ENCODE measurements at regions not wholly inside any gene's neighbourhood (a gene's known extent, or its start where the extent isn't known, plus 50 kb on each side); places are given as distances from the start of the nearest gene placed in this dataset.
"Not testable (repeated sequence)": the region's sequence is repeated elsewhere in the genome, so short reads cannot be mapped to it uniquely, and the experiment has no call there.

DNA sequence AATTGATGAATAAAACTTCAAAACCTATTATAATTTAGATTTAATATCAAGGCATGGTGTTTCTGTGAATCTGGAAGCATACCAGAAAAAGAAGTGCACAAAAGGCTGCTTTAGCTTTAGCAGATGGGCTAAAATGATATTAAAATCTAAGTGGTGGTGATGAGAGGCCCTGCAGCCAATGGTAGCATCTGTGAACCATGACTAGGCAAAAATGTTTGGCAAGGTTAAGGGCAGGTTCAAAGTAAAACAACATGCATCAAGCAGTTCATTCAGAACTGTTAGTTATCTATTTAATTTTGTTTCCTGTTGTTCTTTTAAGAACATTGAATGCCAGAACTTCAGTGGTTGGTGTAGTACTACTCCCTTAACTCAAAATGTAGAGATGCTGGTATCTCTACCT is 1736.9 kb upstream of the CELF4 start:
- no peak for DNase-seq

GRCh38 chr18:39299152-39299551 is 1733.6 kb upstream of the CELF4 start:
- no peak for DNase-seq

- DNase-seq, result no peak
Measured at GRCh38 chr18:39297225-39297624, 1731.6 kb upstream of the CELF4 start.

DNA sequence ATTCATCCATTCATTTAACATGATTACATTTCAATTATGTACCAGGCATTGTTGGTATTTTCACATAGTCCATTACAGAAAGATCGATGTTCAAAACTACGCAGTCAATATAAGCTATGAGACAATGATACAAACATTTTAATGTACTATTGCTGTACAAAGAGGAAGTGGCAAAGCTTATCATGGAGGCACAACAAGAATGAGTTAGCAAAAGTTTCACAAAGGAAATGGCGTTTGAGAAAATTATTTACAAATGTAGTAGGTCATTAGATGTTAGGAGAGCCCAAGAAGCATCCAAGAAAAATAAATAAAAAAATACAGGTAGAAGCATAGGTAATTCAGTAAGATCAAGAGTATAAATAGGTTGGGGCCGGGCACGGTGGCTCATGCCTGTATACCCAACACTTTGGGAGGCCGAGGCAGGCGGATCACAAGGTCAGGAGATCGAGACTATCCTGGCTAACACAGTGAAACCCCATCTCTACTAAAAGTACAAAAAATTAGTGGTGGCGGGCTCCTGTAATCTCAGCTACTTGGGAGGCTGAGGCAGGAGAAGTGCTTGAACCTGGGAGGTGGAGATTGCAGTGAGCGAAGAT is 1730.8 kb upstream of the CELF4 start:
- DNase-seq, result no peak

- no peak for DNase-seq
Measured at GRCh38 chr18:39276764-39277163, 1711.2 kb upstream of the CELF4 start.

- DNase-seq, result no peak
Measured at GRCh38 chr18:39274535-39274934, 1708.9 kb upstream of the CELF4 start.

- DNase-seq, result no peak
Measured at GRCh38 chr18:39272230-39272629, 1706.6 kb upstream of the CELF4 start.

GRCh38 chr18:39271654-39272053 is 1706.1 kb upstream of the CELF4 start:
- DNase-seq, result no peak

GRCh38 chr18:39260565-39260964 is 1695.0 kb upstream of the CELF4 start:
- DNase-seq, result no peak

DNA sequence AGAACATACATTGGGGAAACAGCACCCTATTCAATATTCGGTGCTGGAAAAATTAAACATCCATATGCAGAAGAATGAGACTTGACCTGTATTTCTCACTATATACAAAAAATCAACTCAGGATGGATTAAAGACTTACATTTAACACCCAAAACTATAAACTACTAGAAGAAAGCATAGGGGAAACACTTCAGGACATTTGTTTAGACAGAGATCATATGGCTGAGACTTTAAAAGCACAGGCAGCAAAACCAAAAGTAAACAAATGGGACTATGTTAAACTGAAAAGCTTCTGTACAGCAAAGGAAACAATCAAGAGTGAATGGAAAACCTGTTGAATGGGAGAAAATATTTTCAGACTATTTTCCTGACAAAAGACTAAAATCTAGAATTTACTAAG is 1694.1 kb upstream of the CELF4 start:
- no peak for DNase-seq

DNA sequence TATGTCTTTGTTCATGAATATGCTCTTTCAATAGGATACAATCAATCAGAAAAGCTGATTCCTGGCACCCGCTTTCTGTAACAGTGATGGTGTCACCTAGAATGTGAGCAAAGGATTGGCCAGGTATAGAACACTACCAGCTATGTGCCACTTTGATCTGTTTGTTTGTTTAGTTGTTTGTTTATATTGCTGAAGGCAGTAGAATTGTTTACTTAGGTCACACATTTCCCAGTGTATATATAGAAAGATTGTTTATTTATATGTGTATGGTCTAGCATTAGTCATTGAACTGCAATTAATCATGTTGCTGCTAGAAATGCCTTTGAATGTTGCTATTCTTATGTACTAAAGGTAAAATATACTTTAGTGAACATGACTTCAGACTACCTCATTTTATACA is 1678.6 kb upstream of the CELF4 start:
- no peak for DNase-seq

DNA sequence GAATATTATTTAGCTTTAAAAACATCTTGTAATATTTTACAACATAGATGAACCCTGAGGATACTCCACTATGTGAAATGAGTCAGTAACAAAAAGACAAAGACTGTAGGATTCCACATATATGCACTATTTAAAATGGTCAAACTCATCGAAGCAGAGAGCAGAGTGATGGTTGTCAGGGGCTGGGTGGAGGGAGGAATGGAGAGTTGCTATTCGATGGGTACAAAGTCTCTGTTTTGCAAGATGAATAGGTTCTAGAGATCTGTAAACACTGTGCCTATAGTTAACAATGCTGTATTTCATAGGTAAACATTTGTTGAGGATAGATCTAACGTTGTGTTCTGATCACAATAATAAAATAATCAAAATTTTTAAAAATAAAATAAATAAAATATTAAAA is 1675.9 kb upstream of the CELF4 start:
- no peak for DNase-seq

- DNase-seq, result no peak
Measured at GRCh38 chr18:39238981-39239660, 1673.5 kb upstream of the CELF4 start.

DNA sequence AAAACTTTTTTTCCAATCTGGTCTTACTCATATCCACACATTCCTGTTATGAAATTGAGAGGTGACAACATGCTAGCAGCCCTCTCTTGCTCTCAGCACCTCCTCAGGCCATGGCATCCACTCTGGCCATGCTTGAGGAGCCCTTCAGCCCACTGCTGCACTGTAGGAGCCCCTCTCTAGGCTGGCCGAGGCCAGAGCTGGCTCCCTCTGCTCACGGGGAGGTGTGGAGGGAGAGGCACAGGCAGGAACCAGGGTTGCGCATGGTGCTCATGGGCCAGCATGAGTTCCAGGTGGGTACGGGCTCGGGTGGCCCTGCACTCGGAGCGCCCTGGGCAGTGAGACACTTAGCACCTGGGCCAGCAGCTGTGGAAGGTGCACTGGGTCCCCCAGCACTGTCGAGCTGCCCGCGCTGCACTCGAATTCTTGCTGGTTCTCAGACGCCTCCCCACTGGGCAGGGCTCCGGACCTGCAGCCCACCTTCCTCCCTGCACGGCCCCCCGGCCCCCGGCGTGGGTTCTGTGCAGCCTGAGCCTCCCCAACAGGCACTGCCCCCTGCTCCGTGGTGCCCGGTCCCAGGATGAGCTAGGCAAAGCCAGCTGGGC is 1669.6 kb upstream of the CELF4 start:
- no peak for DNase-seq

GRCh38 chr18:39232937-39233336 is 1667.3 kb upstream of the CELF4 start:
- DNase-seq, result no peak

GRCh38 chr18:39232490-39232889 is 1666.9 kb upstream of the CELF4 start:
- no peak for DNase-seq

GRCh38 chr18:39230086-39230803 is 1664.6 kb upstream of the CELF4 start:
- DNase-seq, result no peak

- not testable (repeated sequence) for DNase-seq
Measured at GRCh38 chr18:39227769-39228168, 1662.2 kb upstream of the CELF4 start.

DNA sequence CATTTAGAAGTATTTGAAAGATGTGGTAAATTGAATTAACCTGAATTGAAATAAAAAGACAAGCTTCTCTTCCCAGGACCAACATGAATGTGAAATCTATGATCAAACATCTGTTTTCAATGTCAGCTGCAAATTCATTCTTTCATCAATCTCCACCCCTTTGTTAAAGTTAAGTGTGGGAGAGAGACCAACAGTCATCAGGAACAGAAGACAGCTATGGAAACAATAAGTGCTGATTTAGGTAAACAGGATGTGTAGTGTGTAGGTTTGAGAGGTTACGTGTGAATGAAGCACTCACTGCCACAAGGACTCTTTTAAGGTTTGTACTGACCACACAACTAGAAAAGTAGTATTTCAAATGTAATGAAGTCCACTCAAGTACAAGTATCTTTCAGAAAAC is 1659.8 kb upstream of the CELF4 start:
- DNase-seq, result no peak

- DNase-seq, result no peak
Measured at GRCh38 chr18:39223283-39223682, 1657.7 kb upstream of the CELF4 start.

- no peak for DNase-seq
Measured at GRCh38 chr18:39215920-39216319, 1650.3 kb upstream of the CELF4 start.

DNA sequence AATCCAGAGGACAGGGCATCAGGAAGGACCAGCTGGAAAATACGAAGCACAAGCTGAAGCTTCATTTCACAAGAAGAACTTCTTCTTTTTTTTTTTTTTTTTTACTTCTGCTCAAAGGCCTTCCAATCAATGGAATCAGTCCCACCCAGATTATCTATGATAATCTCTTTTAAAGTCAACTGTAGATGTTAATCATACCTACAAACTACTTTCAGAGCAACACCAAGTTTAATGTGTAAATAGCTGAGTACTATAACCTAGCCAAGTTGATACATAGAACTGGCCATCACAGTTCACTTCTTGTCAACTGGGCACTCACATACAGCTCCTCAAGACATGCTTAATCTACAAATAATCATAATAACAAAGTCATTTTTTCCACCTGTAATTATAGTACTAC is 1645.9 kb upstream of the CELF4 start:
- no peak for DNase-seq

DNA sequence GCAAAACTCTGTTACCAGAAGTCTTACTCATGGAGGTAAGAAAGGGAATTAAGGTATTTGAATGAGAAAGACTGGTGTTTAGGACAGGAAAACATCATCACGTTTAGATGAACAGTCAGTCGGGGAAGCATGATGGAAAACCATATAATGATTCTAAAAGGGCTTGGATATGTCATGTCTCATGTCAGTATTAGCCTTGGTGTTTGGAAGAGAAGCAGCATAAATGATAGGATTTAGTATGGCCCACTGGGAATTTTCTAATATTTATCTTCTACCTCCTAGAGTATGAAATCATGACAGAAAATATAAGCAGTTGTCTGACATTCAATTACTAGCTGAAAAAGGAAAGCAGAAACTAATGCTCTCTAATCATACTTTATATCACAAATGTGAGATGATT is 1643.6 kb upstream of the CELF4 start:
- DNase-seq, result no peak

DNA sequence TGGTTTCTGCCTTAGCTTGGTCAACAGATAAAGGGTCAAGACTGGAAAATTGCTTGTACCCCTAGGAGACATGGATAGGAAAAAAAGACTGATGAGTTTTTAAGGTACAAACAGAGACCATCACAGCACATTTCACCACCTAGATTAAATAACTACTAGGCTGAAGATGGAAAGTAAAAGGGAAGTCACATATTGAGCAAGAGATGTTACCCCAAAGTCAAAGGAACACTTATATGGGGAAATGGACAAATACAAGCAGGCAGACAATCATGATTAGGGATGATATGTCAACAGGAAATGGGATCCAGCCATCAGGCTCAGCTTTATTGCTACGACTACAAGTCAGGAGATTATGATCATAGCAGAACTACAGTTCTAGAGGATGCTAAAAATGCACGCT is 1643.1 kb upstream of the CELF4 start:
- DNase-seq, result peak in 1 of 2 experiments; percentile 8
